ENCODE measurements at regions not wholly inside any gene's neighbourhood (a gene's known extent, or its start where the extent isn't known, plus 50 kb on each side); places are given as distances from the start of the nearest gene placed in this dataset.
"Not testable (repeated sequence)": the region's sequence is repeated elsewhere in the genome, so short reads cannot be mapped to it uniquely, and the experiment has no call there.

DNA sequence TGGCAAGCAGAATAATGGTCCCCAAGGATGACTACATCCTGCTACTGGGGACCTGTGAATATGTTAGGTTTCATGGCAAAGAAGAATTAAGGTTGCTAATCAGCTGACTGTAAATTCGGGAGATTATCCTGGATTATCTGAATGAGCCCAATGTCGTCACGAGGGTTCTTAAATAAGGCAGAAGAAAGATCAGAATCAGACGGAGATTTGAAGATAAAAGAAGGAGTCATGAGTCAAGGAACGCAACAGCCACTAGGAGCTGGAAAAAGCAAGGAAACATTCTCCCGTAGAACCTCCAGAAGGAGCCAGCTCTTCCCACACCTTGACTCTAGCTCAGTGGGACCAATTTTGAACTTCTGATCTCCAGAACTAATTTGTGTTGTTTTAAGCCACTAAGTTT lies 82.9 kb upstream of the APBB1IP start:
- DNase-seq = no peak

DNA sequence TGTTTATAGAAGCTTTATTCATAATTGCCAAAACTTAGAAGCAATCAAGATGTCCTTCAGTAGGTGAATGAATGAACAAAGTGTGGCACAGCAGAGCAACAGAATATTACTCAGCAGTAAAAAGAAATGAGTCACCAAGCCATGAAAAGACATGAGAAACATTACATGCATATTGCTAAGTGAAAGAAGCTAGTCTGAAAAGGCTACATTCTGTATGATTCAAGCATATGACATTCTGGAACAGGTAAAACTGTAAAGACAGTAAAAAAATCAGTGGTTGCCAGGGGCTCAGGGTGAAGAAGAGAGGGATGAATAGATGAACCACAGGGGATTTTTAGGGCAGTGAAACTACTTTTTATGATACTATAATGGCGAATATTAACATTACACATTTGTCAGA lies 80.9 kb upstream of the APBB1IP start:
- no peak for DNase-seq

DNA sequence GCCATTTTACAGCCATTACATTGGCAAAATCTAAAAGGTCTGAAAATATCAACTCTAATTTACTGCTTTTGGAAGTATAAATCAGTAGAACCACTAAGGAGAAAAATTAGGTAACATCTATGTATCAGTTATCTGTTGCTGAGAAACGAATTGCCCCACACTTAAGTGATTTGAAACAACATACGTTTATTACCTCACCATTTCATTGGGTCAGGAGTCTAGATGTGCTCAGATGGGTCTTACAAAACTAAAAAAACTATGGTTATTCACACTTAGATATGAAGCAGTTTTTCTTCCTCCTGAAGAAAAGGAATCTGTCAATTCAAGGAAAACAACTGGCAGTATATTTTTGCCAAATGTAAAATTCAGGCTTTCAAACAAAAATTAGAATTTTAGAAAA lies 80.1 kb upstream of the APBB1IP start:
- DNase-seq = no peak

GRCh38 chr10:26359670-26360069 lies 78.5 kb upstream of the APBB1IP start:
- no peak for DNase-seq

DNA sequence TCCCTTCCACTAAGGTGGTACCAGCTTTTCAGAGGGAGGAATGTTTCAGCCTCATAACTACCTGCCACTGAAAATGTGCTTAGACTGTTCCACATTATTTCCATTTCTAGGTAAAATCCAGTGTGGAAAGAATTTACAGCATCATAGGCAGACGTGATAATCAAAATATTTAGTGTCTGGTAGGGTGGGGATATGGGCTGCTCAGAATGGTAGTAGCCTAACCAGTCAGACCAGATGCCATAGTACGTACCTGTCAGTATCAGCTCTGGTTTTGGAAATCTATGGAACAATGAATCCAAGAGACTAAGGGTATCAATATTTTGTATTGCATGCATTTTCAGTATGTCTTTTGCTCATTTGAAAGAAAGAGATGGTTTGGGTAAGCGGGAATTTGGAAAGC lies 76.8 kb upstream of the APBB1IP start:
- DNase-seq = no peak

- DNase-seq = no peak
These were observed 76.2 kb upstream of the APBB1IP start for GRCh38 chr10:26361971-26362370.

GRCh38 chr10:26365681-26366358 lies 72.3 kb upstream of the APBB1IP start:
- no peak for DNase-seq

DNA sequence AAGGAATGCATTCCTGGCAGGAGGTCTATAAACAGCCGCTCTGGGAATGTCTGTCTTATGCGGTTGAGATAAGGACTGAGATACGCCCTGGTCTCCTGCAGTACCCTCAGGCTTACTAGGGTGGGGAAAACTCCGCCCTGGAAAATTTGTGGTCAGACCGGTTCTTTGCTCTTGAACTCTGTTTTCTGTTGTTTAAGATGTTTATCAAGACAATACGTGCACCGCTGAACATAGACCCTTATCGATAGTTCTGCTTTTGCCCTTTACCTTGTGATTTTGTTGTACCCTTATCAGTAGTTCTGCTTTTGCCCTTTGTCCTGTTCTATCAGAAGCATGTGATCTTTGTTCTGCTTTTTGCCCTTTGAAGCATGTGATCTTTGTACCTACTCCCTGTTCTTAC lies 71.1 kb upstream of the APBB1IP start:
- not testable (repeated sequence) for DNase-seq

- DNase-seq = no peak
These were observed 70.4 kb upstream of the APBB1IP start for GRCh38 chr10:26367771-26368170.

DNA sequence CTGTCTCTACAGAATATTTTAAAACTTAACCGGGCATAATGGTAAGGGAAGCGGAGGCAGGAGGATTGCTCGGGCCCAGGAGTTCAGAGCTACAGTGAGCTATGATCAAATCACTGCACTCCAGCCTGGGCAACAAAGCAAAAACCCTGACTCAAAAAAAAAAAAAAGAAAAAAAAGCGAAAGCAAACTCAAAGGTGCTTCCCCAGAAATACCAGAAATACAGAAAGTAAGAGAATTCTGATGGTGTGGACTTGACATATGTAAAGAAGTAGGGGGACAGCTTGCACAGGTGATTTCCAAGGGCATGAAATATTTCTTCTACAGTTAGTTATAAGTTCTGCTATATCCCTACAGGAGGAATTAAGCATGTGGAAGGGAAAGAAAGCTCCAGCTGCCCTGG lies 69.7 kb upstream of the APBB1IP start:
- no peak for DNase-seq

GRCh38 chr10:26372513-26373354 lies 65.4 kb upstream of the APBB1IP start:
- DNase-seq = no peak

- DNase-seq = no peak
These were observed 63.7 kb upstream of the APBB1IP start for GRCh38 chr10:26374426-26374825.

- DNase-seq = not testable (repeated sequence)
These were observed 60.8 kb upstream of the APBB1IP start for GRCh38 chr10:26377224-26377810.

GRCh38 chr10:26378861-26379294 lies 59.3 kb upstream of the APBB1IP start:
- DNase-seq = no peak

DNA sequence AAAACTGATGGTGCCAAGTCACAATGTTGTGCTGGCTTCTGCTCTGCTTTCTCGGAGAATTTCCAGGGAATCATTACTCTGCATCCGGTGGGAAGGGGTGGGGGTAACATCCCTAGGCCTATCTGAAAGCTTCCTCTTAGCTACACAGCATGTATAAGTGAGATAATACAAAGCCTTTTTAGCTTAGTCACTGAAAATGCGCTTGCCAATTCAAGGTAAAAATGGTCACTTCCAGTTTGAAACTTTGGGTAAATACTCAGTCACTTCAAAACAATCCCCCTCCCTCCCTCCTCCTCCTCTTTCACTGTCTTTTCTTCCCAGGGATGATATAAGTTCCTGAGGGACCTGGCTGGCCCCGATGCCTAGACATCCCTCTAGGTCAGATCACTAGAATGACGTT lies 57.3 kb upstream of the APBB1IP start:
- no peak for DNase-seq

DNA sequence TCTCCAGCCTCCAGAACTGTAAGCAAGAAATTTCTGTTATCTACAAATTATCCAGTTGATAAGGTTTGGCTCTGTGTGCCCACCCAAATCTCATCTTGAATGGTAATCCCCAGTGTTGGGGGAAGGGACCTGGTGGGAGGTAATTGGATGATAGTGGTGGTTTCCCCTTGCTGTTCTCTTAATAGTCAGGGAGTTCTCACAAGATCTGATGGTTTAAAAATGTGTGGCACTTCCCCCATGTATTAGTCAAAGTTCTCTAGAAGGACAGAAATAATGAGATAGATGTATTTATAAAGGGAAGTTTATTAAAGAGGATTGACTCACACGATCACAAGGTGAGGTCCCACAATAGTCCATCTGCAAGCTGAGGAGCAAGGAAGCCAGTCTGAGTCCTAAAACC lies 56.2 kb upstream of the APBB1IP start:
- no peak for DNase-seq

- DNase-seq = no peak
These were observed 53.5 kb upstream of the APBB1IP start for GRCh38 chr10:26384600-26384999.

DNA sequence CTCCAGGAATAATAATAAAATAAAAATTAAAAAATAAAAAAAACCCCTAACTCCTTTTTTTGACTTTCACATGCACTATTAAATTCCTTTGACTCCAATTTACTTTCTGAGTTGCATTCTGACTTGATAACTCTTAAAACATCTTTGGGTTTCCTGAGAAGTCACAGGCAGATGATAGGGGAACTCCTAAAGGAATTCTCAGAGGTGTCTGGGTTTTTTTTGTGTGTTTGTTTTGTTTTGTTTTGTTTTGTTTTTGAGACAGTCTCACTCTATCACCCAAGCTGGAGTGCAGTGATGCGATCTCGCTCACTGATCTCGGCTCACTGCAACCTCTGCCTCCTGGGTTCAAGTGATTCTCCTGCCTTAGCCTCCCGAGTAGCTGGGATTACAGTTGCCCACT lies 52.7 kb upstream of the APBB1IP start:
- no peak for DNase-seq

DNA sequence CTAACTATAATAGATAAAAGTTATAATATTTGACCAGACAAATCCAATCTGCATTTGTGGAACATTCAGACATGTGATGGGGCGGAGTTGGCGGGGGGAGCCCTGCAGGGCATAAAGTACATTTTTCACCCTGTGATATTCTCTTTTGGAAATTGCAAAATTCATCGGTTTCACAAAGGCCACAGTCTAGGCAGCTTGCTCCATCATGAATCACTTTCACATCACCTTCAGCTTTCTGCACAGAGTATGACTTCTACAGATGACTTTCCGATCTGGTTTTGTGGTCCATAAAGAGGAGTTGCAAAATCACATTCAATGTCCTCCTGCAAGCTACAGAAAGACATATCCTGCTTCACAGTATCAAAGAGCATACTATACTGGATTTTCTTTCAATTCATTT lies 51.4 kb upstream of the APBB1IP start:
- DNase-seq = peak; percentile 91
